ENCODE measurements at regions not wholly inside any gene's neighbourhood (a gene's known extent, or its start where the extent isn't known, plus 50 kb on each side); places are given as distances from the start of the nearest gene placed in this dataset.
"Not testable (repeated sequence)": the region's sequence is repeated elsewhere in the genome, so short reads cannot be mapped to it uniquely, and the experiment has no call there.

DNA sequence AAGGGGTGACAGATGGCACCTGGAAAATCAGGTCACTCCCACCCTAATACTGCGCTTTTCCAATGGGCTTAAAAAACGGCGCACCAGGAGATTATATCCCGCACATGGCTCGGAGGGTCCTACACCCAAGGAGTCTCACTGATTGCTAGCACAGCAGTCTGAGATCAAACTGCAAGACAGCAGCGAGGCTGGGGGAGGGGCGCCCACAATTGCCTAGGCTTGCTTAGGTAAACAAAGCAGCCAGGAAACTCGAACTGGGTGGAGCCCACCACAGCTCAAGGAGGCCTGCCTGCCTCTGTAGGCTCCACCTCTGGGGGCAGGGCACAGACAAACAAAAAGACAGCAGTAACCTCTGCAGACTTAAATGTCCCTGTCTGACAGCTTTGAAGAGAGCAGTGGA is 205.7 kb upstream of the HTR1E start:
- not testable (repeated sequence) for DNase-seq

DNA sequence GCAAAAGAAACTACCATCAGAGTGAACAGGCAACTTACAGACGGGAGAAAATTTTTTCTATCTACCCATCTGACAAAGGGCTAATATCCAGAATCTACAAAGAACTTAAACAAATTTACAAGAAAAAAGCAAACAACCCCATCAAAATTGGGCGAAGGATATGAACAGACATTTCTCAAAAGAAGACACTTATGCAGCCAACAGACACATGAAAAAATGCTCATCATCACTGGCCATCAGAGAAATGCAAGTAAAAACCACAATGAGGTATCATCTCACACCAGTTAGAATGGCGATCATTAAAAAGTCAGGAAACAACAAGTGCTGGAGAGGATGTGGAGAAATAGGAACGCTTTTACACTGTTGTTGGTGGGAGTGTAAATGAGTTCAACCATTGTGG is 206.6 kb upstream of the HTR1E start:
- DNase-seq = not testable (repeated sequence)

DNA sequence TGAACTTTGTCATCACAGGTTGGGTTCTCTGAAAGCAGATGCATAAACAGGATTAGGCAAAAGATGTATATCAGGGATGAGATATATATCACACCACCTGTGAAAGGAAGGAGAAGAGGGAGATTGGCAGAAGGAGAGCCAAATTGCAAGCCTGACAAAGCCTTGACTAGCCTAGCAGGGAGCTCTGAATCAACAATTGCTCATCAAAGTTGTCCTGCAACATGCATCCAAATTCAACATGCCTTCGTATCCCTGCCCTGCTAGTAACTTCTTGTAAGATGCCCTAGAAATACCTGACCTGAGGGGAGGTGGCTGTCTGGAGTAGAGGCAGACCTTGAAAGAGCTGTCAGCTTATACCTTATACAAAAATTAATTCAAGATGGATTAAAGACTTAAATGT is 207.1 kb upstream of the HTR1E start:
- no peak for DNase-seq

DNA sequence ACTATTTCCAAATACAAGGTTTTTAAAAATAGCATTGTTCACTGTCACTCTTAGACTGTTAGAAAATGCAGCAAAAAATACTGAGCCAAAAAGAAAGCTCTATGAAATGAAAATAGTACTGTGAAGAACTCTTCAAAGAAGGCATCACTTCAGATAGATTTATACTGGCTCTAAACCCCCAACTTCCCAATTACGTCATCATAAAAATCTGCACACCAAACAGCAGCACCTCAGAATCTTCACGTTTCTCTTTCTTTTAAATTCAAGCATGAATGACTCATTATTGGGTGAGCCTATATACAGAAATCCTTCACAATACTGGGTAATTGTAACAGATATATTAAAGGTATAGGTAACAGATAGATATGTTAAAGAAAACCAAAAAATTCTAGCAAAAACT is 208.4 kb upstream of the HTR1E start:
- no peak for DNase-seq

GRCh38 chr6:86724695-86725094 is 212.6 kb upstream of the HTR1E start:
- no peak for DNase-seq

DNA sequence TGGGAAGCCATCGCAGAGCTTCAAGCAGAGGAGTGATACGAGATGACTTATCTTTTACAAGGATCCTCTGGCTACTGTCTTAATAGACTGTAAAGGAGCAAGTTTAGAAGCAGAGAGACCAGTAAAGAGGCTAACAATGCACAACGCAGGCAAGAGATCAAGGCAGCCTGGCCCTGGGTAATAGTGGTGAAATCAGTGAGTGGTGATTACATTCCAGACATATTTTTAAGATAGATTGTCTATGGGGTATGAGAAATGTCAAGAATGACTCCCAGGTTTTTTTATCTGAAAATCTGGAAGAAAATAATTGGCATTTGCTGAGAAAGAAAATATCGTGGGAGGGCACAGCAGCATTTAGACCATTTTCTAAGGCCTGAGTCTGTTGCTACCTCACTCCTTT is 213.6 kb upstream of the HTR1E start:
- no peak for DNase-seq

- DNase-seq = no peak
These were observed 214.2 kb upstream of the HTR1E start for GRCh38 chr6:86723151-86723550.

GRCh38 chr6:86722131-86722530 is 215.2 kb upstream of the HTR1E start:
- no peak for DNase-seq

- DNase-seq = peak; percentile 1
These were observed 221.7 kb upstream of the HTR1E start for GRCh38 chr6:86715676-86716075.

GRCh38 chr6:86712039-86712438 is 225.3 kb upstream of the HTR1E start:
- no peak for DNase-seq

DNA sequence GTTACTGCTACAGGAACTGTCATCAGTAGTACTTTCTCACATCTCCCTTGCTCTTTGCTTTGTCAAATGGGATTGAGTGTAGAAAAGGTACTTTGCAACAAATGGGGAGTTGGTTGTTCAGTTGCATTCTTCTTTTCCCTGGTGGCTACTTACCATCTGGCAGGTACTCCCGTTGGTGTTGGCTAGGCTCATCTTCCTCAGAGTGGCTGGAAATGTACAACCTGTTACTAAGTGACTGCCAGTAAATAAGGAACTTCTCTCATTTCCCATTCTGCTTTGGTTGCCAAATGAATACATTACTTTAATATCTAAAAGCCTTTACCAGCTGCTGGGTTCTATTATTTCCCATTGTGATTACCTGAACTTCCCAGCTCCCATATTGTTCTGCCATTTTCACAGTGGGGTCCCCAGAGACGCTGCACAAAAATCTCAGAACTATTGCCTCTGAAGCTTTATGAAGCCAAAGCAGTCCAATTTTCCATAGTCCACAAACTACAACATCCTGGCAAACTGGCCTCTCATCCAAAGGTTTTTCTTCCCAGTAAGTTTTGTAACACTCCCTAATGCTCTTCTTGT is 229.7 kb upstream of the HTR1E start:
- DNase-seq = no peak

DNA sequence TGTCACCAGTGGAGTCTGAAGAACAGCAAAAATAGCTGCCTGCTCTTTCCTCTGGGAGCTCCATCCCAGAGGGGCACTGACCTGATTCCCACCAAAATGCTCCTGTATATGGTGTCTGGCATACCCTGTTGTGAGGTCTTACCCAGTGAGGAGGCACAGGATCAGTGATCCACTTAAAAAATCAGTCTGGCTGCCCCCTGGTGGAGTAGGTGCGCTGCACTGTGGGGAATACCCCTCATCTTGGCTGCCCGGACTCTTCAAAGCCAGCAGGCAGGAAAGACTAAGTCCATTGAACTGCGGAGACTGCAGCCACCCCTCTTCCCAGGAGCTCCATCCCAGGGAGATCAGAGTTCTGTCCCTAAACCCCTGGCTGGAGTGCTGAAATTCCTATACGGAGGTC is 230.9 kb upstream of the HTR1E start:
- no peak for DNase-seq

- DNase-seq = not testable (repeated sequence)
These were observed 236.1 kb upstream of the HTR1E start for GRCh38 chr6:86701228-86701627.

GRCh38 chr6:86686496-86686895 is 250.8 kb upstream of the HTR1E start:
- no peak for DNase-seq

- DNase-seq = no peak
These were observed 252.0 kb upstream of the HTR1E start for GRCh38 chr6:86685230-86685797.

GRCh38 chr6:86683132-86683908 is 254.0 kb upstream of the HTR1E start:
- no peak for DNase-seq

DNA sequence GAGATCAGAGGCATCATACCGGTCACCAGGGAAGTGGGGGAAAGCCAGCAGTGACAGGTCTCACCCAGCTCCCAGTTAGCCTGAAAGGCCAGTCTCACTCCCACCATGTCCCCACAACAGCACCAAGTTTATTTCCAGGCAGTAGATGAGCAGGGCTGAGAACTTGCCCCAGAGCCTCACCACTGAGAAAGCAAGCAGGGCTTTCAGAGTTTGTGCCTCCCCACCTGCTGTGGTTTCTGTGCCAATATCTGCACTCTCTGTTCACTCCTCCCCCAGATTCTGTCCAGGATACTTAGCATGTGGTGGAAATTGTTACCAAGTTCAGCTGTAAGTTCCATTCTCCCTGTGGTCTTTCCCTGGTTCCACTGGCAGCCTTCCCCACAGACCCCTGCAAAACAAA is 255.0 kb upstream of the HTR1E start:
- no peak for DNase-seq

DNA sequence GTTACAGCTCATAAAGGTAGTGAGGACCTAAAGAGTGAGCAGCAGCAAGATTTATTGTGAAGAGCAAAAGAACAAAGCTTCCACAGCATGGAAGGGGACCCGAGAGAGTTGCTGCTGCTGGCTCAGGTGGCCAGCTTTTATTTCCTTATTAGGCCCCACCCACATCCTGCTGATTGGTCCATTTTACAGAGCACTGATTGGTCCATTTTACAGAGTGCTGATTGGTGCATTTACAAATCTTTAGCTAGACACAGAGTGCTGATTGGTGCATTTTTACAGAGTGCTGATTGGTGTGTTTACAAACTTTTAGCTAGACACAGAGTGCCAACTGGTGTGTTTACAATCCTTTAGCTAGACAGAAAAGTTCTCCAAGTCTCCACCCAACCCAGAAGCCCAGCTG is 256.2 kb upstream of the HTR1E start:
- not testable (repeated sequence) for DNase-seq

DNA sequence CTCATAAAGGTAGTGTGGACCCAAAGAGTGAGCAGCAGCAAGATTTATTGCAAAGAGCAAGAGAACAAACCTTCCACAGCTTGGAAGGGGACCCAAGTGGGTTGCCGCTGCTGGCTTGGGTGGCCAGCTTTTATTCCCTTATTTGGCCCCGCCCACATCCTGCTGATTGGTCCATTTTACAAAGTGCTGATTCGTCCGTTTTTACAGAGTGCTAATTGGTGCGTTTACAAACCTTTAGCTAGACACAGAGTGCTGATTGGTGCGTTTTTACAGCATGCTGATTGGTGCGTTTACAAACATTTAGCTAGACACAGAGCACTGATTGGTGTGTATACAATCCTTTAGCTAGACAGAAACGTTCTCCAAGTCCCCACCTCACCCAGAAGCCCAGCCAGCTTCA is 265.2 kb upstream of the HTR1E start:
- not testable (repeated sequence) for DNase-seq

- no peak for DNase-seq
These were observed 280.1 kb upstream of the HTR1E start for GRCh38 chr6:86657192-86657591.

- no peak for DNase-seq
These were observed 308.2 kb upstream of the HTR1E start for GRCh38 chr6:86629123-86629522.

DNA sequence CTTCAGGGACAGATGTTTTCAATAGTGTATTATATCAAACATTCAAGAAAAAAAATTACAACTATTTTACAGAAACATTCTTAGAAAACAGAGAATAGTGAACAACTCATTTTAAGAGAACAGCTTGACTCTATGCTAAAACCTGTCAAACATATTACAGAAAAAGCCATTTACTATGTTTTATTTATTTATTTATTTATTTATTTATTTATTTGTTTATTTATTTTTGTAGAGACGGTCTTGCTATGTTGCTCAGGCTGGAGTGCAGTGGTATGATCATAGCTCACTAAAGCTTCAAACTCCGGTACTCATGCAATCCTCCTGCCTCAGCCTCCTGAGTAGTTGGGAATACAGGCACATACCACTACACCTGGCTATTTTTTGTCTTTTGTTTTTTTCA is 317.9 kb upstream of the HTR1E start:
- DNase-seq = no peak

GRCh38 chr6:86615299-86615698 is 322.0 kb upstream of the HTR1E start:
- DNase-seq = no peak

Measured in tongue (tissue), 1 donor.